ENCODE measurements at regions not wholly inside any gene's neighbourhood (a gene's known extent, or its start where the extent isn't known, plus 50 kb on each side); places are given as distances from the start of the nearest gene placed in this dataset.

DNA sequence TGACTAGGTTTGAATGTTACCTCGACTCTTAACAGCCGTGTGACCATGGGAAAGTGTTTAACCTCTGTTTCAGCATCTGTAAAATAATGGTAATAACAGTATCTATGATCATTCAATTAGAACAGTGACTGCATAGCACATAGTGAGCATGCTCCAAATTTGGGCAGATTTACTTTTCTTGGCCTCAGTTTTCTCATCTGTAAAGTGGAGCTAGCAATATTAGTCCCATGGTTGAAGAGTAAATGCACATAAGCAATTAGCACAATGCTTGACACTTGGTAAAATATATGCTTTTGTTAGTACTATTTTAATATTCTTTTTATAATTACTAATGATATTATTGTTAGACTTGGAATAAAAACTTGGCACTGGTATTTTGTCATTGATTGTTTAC, 66.4 kb upstream of the TANC1 start:
- TF ChIP-seq POLR2A (IDR thresholded peaks at IDR 0.05): no peak
- TF ChIP-seq, protein P1, sequence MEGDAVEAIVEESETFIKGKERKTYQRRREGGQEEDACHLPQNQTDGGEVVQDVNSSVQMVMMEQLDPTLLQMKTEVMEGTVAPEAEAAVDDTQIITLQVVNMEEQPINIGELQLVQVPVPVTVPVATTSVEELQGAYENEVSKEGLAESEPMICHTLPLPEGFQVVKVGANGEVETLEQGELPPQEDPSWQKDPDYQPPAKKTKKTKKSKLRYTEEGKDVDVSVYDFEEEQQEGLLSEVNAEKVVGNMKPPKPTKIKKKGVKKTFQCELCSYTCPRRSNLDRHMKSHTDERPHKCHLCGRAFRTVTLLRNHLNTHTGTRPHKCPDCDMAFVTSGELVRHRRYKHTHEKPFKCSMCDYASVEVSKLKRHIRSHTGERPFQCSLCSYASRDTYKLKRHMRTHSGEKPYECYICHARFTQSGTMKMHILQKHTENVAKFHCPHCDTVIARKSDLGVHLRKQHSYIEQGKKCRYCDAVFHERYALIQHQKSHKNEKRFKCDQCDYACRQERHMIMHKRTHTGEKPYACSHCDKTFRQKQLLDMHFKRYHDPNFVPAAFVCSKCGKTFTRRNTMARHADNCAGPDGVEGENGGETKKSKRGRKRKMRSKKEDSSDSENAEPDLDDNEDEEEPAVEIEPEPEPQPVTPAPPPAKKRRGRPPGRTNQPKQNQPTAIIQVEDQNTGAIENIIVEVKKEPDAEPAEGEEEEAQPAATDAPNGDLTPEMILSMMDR (IDR thresholded peaks at IDR 0.05): no peak
